Skeletal muscle satellite cell (primary cell): ENCODE measurements at regions not wholly inside any gene's neighbourhood (a gene's known extent, or its start where the extent isn't known, plus 50 kb on each side); places are given as distances from the start of the nearest gene placed in this dataset.
"Not testable (repeated sequence)": the region's sequence is repeated elsewhere in the genome, so short reads cannot be mapped to it uniquely, and the experiment has no call there.

Source experiments
- H3K27me3 ChIP-seq: 2 replicates; pipeline ENCODE4 v1.7.0; 2013; ENCODE audit warnings: low read length; ENCODE audit not compliant: control insufficient read depth, insufficient read depth
- H3K36me3 ChIP-seq: 2 replicates; pipeline ENCODE4 v1.7.0; 2013; ENCODE audit warnings: mild to moderate bottlenecking, control low read depth, low read length; ENCODE audit not compliant: insufficient read depth
- H3K4me1 ChIP-seq: 2 replicates; pipeline ENCODE4 v1.7.0; 2013; ENCODE audit warnings: low read length; ENCODE audit not compliant: control insufficient read depth, insufficient read depth
- H3K4me2 ChIP-seq: 2 replicates; pipeline ENCODE4 v1.7.0; 2013; ENCODE audit warnings: mild to moderate bottlenecking, low read length
- H3K4me3 ChIP-seq: 2 replicates; pipeline ENCODE4 v1.7.0; 2013; ENCODE audit warnings: low read length
- H3K9ac ChIP-seq: 2 replicates; pipeline ENCODE4 v1.7.0; 2013; ENCODE audit warnings: mild to moderate bottlenecking, low read depth, low read length, moderate library complexity
- H3K9me3 ChIP-seq: replicated peaks from 2 replicates; pipeline ENCODE4 v1.7.0; 2013; ENCODE audit warnings: mild to moderate bottlenecking, control low read depth, low read length

DNA sequence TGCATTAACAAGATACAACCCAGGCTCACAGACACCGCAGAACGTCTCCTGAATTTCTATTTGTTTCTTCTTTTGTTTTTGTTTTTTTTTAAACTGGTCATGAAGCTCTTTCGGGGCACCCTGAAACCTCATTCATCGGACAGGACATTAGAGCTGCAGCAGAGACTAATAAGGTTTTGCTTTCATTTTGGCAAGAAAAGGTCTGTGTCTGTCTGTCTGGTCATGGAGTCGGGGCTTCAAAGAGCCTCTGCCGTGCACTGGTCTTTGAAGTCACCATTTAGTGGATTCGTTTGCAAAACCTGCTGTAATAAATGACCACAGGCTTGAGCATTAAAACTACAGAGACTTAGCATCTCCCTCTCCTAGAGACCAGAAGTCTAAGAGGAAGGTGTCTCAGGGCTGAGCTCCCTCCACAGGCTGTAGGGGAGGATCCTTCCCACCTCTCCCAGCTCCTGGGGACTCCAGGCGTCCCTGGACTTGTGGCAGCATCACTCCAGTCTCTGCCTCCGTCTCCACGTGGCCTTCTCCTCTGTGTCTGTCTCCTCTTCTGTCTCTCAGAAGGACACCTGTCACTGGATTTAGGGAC, 247.5 kb downstream of the CRLF2 start:
- no peak overlapping the region for H3K4me3 ChIP-seq
- H3K9me3 ChIP-seq, result peaks cover 4% of the 10 kb centered on the region
- no peaks in the 10 kb centered on the region for H3K4me1 ChIP-seq
- no peak overlapping the region for H3K4me2 ChIP-seq
- no peaks in the 10 kb centered on the region for H3K36me3 ChIP-seq
- no peaks in the 10 kb centered on the region for H3K27me3 ChIP-seq
- H3K9ac ChIP-seq, result no peak overlapping the region

DNA sequence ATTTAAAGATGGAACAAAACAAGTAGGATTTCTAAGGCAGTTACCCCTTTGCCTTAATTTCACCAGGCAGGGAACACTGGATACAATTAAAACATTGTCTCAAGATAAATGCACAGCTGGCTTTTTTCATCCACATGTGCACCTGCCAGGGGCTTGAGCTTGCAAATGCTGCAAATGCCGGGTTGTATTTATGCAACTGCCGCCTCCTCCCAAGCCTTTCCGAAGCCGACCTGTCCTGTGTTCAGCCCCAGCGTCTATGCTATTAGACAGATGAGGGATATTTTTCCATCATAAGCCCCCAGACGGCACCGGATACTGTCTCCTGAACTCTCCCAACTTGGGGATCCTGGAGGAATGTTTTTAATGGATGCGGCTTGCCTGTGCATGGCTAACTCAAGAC, 251.6 kb downstream of the CRLF2 start:
- no peak overlapping the region for H3K4me2 ChIP-seq
- H3K9me3 ChIP-seq, result peaks cover 7% of the 10 kb centered on the region
- H3K4me3 ChIP-seq, result no peak overlapping the region
- no peak overlapping the region for H3K9ac ChIP-seq
- no peaks in the 10 kb centered on the region for H3K27me3 ChIP-seq
- H3K36me3 ChIP-seq, result no peaks in the 10 kb centered on the region
- no peaks in the 10 kb centered on the region for H3K4me1 ChIP-seq

DNA sequence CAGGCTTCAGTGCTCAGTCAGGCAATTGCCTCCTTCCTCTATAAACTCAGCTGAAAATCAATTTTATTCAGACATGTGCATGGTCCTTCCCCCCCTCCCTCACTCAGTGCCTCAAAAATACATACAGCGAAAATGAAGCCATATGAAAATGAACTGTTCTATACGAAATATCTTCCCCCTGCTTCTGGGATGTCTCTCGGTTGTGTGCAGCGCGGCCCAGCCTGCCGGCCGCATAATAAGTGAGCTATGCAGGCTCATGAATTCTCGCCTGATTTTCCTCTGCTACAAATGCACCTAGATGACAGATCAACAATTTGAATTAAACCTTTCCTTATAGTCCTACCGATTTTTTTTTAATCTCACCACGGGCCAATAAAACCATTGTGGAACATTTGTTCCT, 252.9 kb downstream of the CRLF2 start:
- Histone ChIP-seq H3K9ac (no peak overlapping the region), H3K4me1 (no peaks in the 10 kb centered on the region), H3K9me3 (peaks cover 12% of the 10 kb centered on the region), H3K4me3 (no peak overlapping the region), H3K36me3 (no peaks in the 10 kb centered on the region), H3K4me2 (no peak overlapping the region), H3K27me3 (no peaks in the 10 kb centered on the region)

DNA sequence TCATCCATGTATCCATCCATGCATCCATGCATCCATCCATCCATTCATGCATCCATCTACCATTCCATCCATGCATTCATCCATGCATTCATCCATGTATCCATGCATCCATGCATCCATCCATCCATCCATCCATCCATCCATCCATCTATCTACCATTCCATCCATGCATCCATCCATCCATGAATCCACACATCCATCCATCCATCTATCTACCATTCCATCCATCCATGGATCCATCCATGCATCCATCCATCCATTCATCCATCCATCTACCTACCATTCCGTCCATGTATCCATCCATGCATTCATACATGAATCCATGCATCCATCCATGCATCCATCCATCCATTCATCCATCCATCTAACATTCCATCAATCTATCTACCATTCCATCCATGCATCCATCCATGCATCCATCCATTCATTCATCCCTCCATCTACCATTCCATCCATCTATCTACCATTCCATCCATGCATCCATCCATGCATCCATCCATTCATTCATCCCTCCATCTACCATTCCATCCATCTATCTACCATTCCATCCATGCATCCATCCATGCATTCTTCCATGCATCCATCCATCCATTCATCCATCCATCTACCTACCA, 257.2 kb downstream of the CRLF2 start:
- H3K36me3 ChIP-seq, H3K4me2 ChIP-seq, H3K27me3 ChIP-seq, H3K4me3 ChIP-seq, H3K4me1 ChIP-seq, H3K9ac ChIP-seq: not testable (repeated sequence)
- H3K9me3 ChIP-seq, result peaks cover 16% of the 10 kb centered on the region

DNA sequence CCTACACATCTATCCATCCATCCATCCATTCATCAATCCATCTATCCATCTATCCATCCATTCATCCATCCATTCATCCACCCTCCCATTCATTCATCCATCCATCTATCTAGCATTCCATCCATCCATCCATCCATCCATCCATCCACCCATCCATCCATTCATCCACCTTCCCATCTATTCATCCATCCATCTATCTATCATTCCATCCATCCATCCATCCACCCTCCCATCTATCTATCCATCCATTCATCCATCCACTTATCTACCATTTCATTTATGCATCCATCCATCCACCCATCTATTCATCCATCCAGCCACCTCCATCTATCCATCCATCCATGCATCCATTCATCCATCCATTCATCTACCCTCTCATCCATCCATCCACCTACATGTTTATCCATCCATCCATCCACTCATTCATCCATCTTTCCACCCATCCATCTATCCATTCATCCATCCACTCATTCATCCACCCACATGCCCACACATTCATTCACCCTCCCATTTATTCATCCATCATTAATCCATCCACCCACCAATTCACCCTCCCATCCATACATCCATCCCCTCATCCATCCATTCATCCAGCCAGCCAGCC, 258.5 kb downstream of the CRLF2 start:
- Histone ChIP-seq H3K4me3 (no peak overlapping the region), H3K4me2 (no peak overlapping the region), H3K36me3 (no peaks in the 10 kb centered on the region), H3K27me3 (no peaks in the 10 kb centered on the region), H3K4me1 (no peaks in the 10 kb centered on the region), H3K9me3 (peaks cover 16% of the 10 kb centered on the region), H3K9ac (no peak overlapping the region)

DNA sequence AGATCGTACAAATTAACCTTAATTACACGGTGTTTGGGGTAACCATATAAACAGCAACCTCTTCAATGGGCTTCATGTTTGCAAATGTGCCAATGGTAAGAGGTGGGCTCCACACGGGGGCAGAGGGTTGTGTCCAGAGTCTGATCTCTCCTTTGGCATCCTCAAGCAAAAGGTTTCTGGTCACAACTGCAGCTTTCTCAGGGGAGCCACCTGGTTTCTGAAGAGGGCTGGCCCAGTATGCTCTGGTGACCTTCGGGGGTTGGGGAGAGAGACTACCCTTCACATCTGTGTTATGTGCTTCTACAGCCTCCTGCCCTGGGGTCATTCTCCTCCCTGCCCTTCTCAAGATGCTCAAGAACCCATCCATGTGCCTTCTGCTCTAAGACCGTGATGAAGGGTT, 259.6 kb downstream of the CRLF2 start:
- Histone ChIP-seq H3K4me1 (no peaks in the 10 kb centered on the region), H3K27me3 (no peaks in the 10 kb centered on the region), H3K4me3 (no peak overlapping the region), H3K9me3 (peaks cover 8% of the 10 kb centered on the region), H3K9ac (no peak overlapping the region), H3K36me3 (no peaks in the 10 kb centered on the region), H3K4me2 (no peak overlapping the region)

DNA sequence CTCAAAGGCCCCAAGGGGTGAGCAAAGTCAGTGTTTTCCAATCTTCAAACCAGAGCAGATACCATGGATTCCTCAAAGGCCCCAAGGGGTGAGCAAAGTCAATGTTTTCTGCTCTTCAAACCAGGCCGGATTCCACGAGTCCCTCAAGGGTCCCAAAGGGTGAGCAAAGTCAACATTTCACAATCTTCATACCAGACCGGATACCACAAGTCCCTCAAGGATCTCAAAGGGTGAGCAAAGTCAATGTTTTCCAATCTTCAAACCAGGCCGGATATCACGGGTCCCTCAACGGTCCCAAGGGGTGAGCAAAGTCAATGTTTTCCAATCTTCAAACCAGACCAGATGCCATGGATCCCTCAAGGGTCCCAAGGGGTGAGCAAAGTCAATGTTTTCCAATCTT, 265.2 kb downstream of the CRLF2 start:
- not testable (repeated sequence) for H3K4me3 ChIP-seq, H3K4me2 ChIP-seq, H3K9ac ChIP-seq, H3K9me3 ChIP-seq, H3K4me1 ChIP-seq, H3K36me3 ChIP-seq, H3K27me3 ChIP-seq

DNA sequence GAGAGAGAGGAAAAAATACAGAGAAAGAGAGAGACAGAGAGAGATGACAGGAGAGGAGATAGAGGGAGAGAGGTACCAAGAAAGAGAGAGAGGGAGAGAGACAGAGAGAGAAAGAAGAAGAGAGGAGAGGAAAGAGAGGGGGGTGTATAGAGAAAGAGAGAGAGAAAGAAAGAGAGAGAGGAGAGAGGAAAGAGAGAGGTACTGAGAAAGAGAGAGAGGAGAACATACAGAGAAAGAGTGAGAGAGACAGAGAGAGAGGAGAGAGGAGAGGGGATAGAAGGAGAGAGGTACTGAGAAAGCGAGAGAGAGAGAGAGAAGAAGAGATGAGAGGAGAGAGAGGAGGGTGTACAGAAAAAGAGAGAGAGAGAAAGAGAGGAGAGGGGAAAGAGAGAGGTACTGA, 269.4 kb downstream of the CRLF2 start:
- no peak overlapping the region for H3K9ac ChIP-seq
- H3K4me1 ChIP-seq, result no peaks in the 10 kb centered on the region
- H3K4me2 ChIP-seq, result no peak overlapping the region
- no peaks in the 10 kb centered on the region for H3K36me3 ChIP-seq
- H3K9me3 ChIP-seq, result no peaks in the 10 kb centered on the region
- H3K4me3 ChIP-seq, result no peak overlapping the region
- no peaks in the 10 kb centered on the region for H3K27me3 ChIP-seq

DNA sequence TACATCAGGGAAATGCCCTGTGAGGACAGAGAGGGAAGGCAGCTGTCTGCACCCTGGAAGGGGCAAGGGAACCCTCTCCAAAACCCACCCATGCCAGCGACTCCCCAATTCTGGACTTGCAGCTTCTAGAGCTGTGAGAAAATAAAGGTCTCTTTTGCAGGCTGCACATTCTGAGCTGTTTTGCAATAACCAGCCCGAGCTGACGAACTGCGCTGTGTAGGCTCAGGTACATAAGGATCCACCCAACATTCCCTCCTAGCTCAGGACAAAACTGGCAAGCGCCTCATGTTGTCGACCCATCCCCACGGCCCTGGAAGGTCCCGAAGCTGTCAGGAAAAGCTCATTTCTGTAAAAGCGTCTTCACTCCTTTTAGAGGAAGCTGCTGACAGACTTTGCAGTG, 271.8 kb downstream of the CRLF2 start:
- Histone ChIP-seq H3K4me1 (no peaks in the 10 kb centered on the region), H3K27me3 (no peaks in the 10 kb centered on the region), H3K4me2 (no peak overlapping the region), H3K36me3 (no peaks in the 10 kb centered on the region), H3K9me3 (no peaks in the 10 kb centered on the region), H3K4me3 (no peak overlapping the region), H3K9ac (no peak overlapping the region)

DNA sequence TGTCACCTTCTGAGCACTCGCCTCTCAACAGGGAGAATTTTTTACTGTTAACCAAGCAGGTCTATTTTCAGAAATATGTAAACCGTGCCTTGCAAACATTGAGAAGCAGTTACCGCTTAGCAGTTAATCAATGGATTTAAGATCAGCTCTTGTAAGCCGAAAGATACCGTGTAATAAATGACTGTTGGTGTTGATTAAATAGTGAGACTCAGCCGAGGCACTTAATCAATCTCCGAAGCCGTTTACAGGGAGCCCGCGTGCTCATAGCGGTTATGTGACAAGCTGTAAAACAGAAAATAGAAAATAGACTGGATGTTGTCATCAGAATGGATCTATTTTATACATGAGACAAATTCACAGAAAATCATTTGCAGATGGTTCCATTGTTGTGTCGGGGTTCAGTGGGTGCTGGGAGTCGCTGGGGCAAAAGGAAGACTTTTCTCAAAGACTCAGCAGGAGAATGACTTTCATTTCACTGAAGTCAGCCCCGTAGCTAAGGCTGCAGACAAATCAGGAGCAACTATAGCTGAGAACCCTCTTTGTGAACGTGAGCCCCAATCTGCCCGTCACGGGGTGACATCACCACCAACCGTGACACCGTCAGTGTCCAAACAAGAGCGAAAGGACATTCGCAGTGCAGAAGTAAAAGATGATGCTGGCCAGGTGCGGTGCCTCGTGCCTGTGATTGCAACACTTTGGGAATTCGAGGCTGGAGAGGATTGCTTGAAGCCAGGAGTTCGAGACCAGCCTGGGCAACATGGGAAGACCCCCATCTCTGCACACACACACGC, 275.3 kb downstream of the CRLF2 start:
- H3K27me3 ChIP-seq, result no peaks in the 10 kb centered on the region
- H3K4me3 ChIP-seq, result no peak overlapping the region
- no peaks in the 10 kb centered on the region for H3K36me3 ChIP-seq
- H3K4me1 ChIP-seq, result no peaks in the 10 kb centered on the region
- H3K9me3 ChIP-seq, result no peaks in the 10 kb centered on the region
- H3K9ac ChIP-seq, result no peak overlapping the region
- H3K4me2 ChIP-seq, result no peak overlapping the region

DNA sequence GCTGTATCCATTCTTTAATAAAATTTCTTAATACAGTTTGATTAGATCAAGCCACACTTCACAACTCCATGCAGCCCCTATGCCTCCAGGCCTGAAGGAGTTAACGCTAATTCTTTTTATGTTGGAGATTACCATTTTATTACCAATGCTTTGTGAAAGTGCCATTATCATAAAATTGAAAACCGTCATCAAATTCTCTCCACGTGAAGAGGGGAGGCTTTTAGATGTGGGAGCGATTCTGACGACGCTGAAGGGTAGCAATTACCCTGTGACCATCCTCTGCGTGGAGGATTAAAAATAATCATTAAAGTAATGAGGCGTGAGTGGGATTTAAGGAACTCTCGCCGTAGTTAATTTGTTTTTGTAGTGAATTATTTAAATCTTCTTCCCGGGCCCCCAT, 278.8 kb downstream of the CRLF2 start:
- Histone ChIP-seq H3K9me3 (no peaks in the 10 kb centered on the region), H3K4me2 (no peak overlapping the region)

More for the DNA sequence above, 278.8 kb downstream of the CRLF2 start:
- Histone ChIP-seq H3K9ac (no peak overlapping the region), H3K36me3 (no peaks in the 10 kb centered on the region), H3K27me3 (no peaks in the 10 kb centered on the region), H3K4me3 (no peak overlapping the region), H3K4me1 (no peaks in the 10 kb centered on the region)
